ENCODE measurements at regions not wholly inside any gene's neighbourhood (a gene's known extent, or its start where the extent isn't known, plus 50 kb on each side); places are given as distances from the start of the nearest gene placed in this dataset.

DNA sequence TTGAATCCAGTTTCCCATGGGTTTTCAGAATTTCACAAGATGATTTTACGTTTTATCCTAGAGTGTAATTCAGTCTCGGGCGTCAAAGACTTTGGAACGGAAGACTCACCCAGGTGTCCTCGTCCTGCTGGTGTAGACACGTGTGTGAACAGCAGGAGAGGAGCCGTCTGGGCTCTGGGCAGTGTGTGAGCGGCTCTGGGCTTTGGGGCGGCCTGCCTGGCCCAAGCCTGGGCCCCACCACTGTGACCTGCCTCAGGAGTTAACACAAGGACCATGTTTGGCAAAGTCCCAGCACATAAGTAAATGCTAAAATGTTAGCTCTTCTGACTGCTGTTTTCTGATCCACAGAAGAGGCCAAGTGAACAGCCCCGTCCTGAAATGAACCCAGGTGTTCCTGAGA is 1093.3 kb downstream of the BRD1 start:
- ATAC-seq (no peak), DNase-seq (ENCODE audit: low read depth, low spot score) (no peak)
- no TSS peak for BruUV-seq (replicated peaks)
- Histone ChIP-seq H3K27me3 (ENCODE audit: insufficient read depth, low read length) (no peaks in the 10 kb centered on the region), H3K4me1 (ENCODE audit: control insufficient read depth in 1 of 2, insufficient read depth in 2 of 2, low read length in 2 of 2) (no peaks in the 10 kb centered on the region), H3K4me2 (ENCODE audit: low read length) (no peak overlapping the region), H3K4me3 (replicated peaks in 1 of 2; ENCODE audit: low read depth in 1 of 2, low read length in 2 of 2) (no peak overlapping the region), H3K27ac (ENCODE audit: low read depth, low read length) (no peak overlapping the region), H2AFZ (ENCODE audit: low read depth, low read length, poor library complexity, severe bottlenecking) (no peak overlapping the region), H3K9me2 (ENCODE audit: insufficient read depth) (no peaks in the 10 kb centered on the region), H4K20me1 (ENCODE audit: insufficient read depth) (no peaks in the 10 kb centered on the region), H3K9me3 (ENCODE audit: control insufficient read depth in 1 of 2, insufficient read depth in 1 of 2, low read depth in 1 of 2, low read length in 2 of 2) (no peaks in the 10 kb centered on the region; a peak in 1 of 4 replicates), H3K79me2 (ENCODE audit: insufficient read depth, low read length) (no peaks in the 10 kb centered on the region), H3K9ac (ENCODE audit: low read length) (no peak overlapping the region), H3K36me3 (ENCODE audit: control insufficient read depth in 1 of 2, insufficient read depth in 2 of 2, low read length in 2 of 2) (no peaks in the 10 kb centered on the region)
- ChIA-PET POLR2A (no interaction called here), RAD21 (ENCODE audit: low non-redundant PET in 1 of 2, low total read pairs in 2 of 2, uncharacterized antibody in 2 of 2, unreplicated experiment in 2 of 2) (no interaction called here), CTCF (no interaction called here)
- intact Hi-C loops (cut with micrococcal nuclease): no loop called here
- TF ChIP-seq YY1 (IDR thresholded peaks at IDR 0.05; ENCODE audit: extremely low read depth, insufficient replicate concordance, low read depth, low read length): no peak

- POLR2A ChIA-PET: no interaction called here
- Histone ChIP-seq H3K27me3 (ENCODE audit: insufficient read depth, low read length) (no peaks in the 10 kb centered on the region), H2AFZ (ENCODE audit: low read depth, low read length, poor library complexity, severe bottlenecking) (no peak overlapping the region), H3K4me3 (replicated peaks in 1 of 2; ENCODE audit: low read depth in 1 of 2, low read length in 2 of 2) (no peak overlapping the region), H4K20me1 (ENCODE audit: insufficient read depth) (no peaks in the 10 kb centered on the region), H3K9ac (ENCODE audit: low read length) (no peak overlapping the region), H3K79me2 (ENCODE audit: insufficient read depth, low read length) (no peaks in the 10 kb centered on the region), H3K9me3 (ENCODE audit: control insufficient read depth in 1 of 2, insufficient read depth in 1 of 2, low read depth in 1 of 2, low read length in 2 of 2) (peaks cover 0 to 6% of the 10 kb centered on the region in 2 experiments; a peak in 3 of 4 replicates), H3K4me1 (ENCODE audit: control insufficient read depth in 1 of 2, insufficient read depth in 2 of 2, low read length in 2 of 2) (no peaks in the 10 kb centered on the region), H3K27ac (ENCODE audit: low read depth, low read length) (no peak overlapping the region), H3K9me2 (ENCODE audit: insufficient read depth) (no peaks in the 10 kb centered on the region), H3K4me2 (ENCODE audit: low read length) (no peak overlapping the region), H3K36me3 (ENCODE audit: control insufficient read depth in 1 of 2, insufficient read depth in 2 of 2, low read length in 2 of 2) (no peaks in the 10 kb centered on the region)
- RAD21 ChIA-PET (ENCODE audit: low non-redundant PET in 1 of 2, low total read pairs in 2 of 2, uncharacterized antibody in 2 of 2, unreplicated experiment in 2 of 2): no interaction called here
- no TSS peak for BruUV-seq (replicated peaks)
- DNase-seq (ENCODE audit: low read depth, low spot score): no peak
- no peak for ATAC-seq
- no peak for TF ChIP-seq JUND (IDR thresholded peaks at IDR 0.05)
- TF ChIP-seq YY1 (IDR thresholded peaks at IDR 0.05; ENCODE audit: extremely low read depth, insufficient replicate concordance, low read depth, low read length): no peak
- TF ChIP-seq, protein P1, sequence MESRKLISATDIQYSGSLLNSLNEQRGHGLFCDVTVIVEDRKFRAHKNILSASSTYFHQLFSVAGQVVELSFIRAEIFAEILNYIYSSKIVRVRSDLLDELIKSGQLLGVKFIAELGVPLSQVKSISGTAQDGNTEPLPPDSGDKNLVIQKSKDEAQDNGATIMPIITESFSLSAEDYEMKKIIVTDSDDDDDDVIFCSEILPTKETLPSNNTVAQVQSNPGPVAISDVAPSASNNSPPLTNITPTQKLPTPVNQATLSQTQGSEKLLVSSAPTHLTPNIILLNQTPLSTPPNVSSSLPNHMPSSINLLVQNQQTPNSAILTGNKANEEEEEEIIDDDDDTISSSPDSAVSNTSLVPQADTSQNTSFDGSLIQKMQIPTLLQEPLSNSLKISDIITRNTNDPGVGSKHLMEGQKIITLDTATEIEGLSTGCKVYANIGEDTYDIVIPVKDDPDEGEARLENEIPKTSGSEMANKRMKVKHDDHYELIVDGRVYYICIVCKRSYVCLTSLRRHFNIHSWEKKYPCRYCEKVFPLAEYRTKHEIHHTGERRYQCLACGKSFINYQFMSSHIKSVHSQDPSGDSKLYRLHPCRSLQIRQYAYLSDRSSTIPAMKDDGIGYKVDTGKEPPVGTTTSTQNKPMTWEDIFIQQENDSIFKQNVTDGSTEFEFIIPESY (IDR thresholded peaks at IDR 0.05; ENCODE audit: extremely low read depth, insufficient replicate concordance, low read length): no peak
- TF ChIP-seq, protein P2, sequence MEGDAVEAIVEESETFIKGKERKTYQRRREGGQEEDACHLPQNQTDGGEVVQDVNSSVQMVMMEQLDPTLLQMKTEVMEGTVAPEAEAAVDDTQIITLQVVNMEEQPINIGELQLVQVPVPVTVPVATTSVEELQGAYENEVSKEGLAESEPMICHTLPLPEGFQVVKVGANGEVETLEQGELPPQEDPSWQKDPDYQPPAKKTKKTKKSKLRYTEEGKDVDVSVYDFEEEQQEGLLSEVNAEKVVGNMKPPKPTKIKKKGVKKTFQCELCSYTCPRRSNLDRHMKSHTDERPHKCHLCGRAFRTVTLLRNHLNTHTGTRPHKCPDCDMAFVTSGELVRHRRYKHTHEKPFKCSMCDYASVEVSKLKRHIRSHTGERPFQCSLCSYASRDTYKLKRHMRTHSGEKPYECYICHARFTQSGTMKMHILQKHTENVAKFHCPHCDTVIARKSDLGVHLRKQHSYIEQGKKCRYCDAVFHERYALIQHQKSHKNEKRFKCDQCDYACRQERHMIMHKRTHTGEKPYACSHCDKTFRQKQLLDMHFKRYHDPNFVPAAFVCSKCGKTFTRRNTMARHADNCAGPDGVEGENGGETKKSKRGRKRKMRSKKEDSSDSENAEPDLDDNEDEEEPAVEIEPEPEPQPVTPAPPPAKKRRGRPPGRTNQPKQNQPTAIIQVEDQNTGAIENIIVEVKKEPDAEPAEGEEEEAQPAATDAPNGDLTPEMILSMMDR (IDR thresholded peaks at IDR 0.05 in 2 of 3, conservative IDR thresholded peaks at IDR 0.05 in 1 of 3; ENCODE audit: borderline replicate concordance in 1 of 3, insufficient read depth in 1 of 3, low read depth in 2 of 3, low read length in 2 of 3): no peak
- no peak for TF ChIP-seq SRF (IDR thresholded peaks at IDR 0.05; ENCODE audit: low read depth)
- no peak for TF ChIP-seq POLR2AphosphoS5 (IDR thresholded peaks at IDR 0.05; ENCODE audit: low read depth, low read length)
- TF ChIP-seq SIN3A (IDR thresholded peaks at IDR 0.05; ENCODE audit: low read depth): no peak
- TF ChIP-seq FOSL1 (IDR thresholded peaks at IDR 0.05; ENCODE audit: low read depth): no peak
- TF ChIP-seq RAD21 (IDR thresholded peaks at IDR 0.05; ENCODE audit: low read depth): no peak
- CTCF ChIA-PET: no interaction called here
- intact Hi-C loops (cut with micrococcal nuclease): no loop called here
Observed at GRCh38 chr22:48729499-48730171, 1098.0 kb downstream of the BRD1 start.
